KMS-11 (cell line): ENCODE measurements at regions not wholly inside any gene's neighbourhood (a gene's known extent, or its start where the extent isn't known, plus 50 kb on each side); places are given as distances from the start of the nearest gene placed in this dataset.

ENCODE experiments used
- H2AFZ ChIP-seq: fragments of 200-600 bp; sonication (generic); 2 replicates; pipeline ENCODE4 v1.6.1; 2016; ENCODE audit warnings: antibody characterized with exemption, mixed run types, low read depth
- H3K27ac ChIP-seq: fragments of 200-600 bp; sonication (generic); 2 replicates; pipeline ENCODE4 v1.6.1; 2016; ENCODE audit warnings: mild to moderate bottlenecking, mixed run types
- H3K27me3 ChIP-seq: fragments of 200-600 bp; sonication (generic); 2 replicates; pipeline ENCODE4 v1.6.1; 2017; ENCODE audit warnings: mild to moderate bottlenecking, low read depth, mixed run types, moderate library complexity; ENCODE audit not compliant: insufficient read depth
- H3K36me3 ChIP-seq: fragments of 200-600 bp; sonication (generic); 2 replicates; pipeline ENCODE4 v1.6.1; 2017; ENCODE audit warnings: mild to moderate bottlenecking, mixed run types; ENCODE audit not compliant: insufficient read depth
- H3K4me1 ChIP-seq: fragments of 200-600 bp; sonication (generic); 2 replicates; pipeline ENCODE4 v1.6.1; 2016; ENCODE audit warnings: mild to moderate bottlenecking, low read depth, mixed run types; ENCODE audit not compliant: poor library complexity, severe bottlenecking
- H3K4me2 ChIP-seq: fragments of 200-600 bp; sonication (generic); 2 replicates; pipeline ENCODE4 v1.7.0; 2016; ENCODE audit warnings: mild to moderate bottlenecking, mixed run types
- H3K4me3 ChIP-seq: fragments of 200-600 bp; sonication (generic); IDR thresholded peaks from 2 replicates; pipeline ENCODE4 v1.6.1; 2017; ENCODE audit warnings: low read depth, low read length, mixed read lengths; ENCODE audit not compliant: insufficient read depth
- H3K79me2 ChIP-seq: fragments of 200-600 bp; sonication (generic); 2 replicates; pipeline ENCODE4 v1.6.1; 2016; ENCODE audit warnings: low read depth, mixed run types; ENCODE audit not compliant: insufficient read depth
- H3K9ac ChIP-seq: fragments of 200-600 bp; sonication (generic); 2 replicates; pipeline ENCODE4 v1.6.1; 2016; ENCODE audit warnings: mild to moderate bottlenecking, mixed run types
- H4K20me1 ChIP-seq: fragments of 200-600 bp; sonication (generic); 2 replicates; pipeline ENCODE4 v1.6.1; 2016; ENCODE audit warnings: mild to moderate bottlenecking, mixed run types; ENCODE audit not compliant: insufficient read depth
- CTCF ChIP-seq: fragments of 200-600 bp; sonication (generic); conservative IDR thresholded peaks from 2 replicates; pipeline ENCODE4 v1.6.1; 2017; ENCODE audit warnings: low read depth, mild to moderate bottlenecking, antibody characterized with exemption, low read length, moderate library complexity, mixed read lengths

GRCh38 chr12:75699728-75700496 is 188.5 kb upstream of the KRR1 start:
- TF ChIP-seq CTCF: no peak
- Histone ChIP-seq H2AFZ (no peak overlapping the region), H3K4me3 (no peak overlapping the region), H4K20me1 (no peaks in the 10 kb centered on the region; the same call in 1 of the 2 replicates), H3K9ac (no peak overlapping the region), H3K4me1 (no peaks in the 10 kb centered on the region), H3K79me2 (no peaks in the 10 kb centered on the region), H3K36me3 (no peaks in the 10 kb centered on the region), H3K27ac (no peak overlapping the region), H3K27me3 (no peaks in the 10 kb centered on the region), H3K4me2 (no peak overlapping the region)

- Histone ChIP-seq H3K9ac (no peak overlapping the region), H3K27ac (no peak overlapping the region), H4K20me1 (no peaks in the 10 kb centered on the region; the same call in 1 of the 2 replicates), H3K4me3 (no peak overlapping the region), H3K4me1 (no peaks in the 10 kb centered on the region), H3K79me2 (no peaks in the 10 kb centered on the region), H3K4me2 (no peak overlapping the region), H3K36me3 (no peaks in the 10 kb centered on the region), H2AFZ (no peak overlapping the region), H3K27me3 (no peaks in the 10 kb centered on the region)
- no peak for TF ChIP-seq CTCF
Observed at GRCh38 chr12:75699251-75699650, 187.8 kb upstream of the KRR1 start.

DNA sequence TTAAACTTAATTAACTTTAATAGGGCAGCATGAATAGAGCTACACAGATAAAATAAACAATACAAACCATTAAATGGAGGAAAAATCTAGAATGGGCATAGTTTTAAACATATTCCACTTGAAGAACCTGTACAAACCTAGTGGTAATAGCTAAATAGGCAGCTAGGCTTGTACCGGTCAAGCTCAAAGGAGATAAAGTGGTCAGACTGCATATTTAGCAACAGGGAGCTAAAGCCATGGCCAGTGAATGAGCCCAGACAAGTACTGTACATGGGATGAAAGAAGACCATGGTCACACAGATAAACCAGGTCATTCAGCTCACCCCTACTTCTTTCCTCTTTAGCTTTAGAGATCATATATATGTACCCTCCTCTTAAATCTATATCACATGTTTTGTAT is 186.6 kb upstream of the KRR1 start:
- no peak for TF ChIP-seq CTCF
- Histone ChIP-seq H3K27ac (no peak overlapping the region), H3K36me3 (no peaks in the 10 kb centered on the region), H3K4me3 (no peak overlapping the region), H3K79me2 (no peaks in the 10 kb centered on the region), H3K27me3 (no peaks in the 10 kb centered on the region), H4K20me1 (no peaks in the 10 kb centered on the region; the same call in 1 of the 2 replicates), H3K4me2 (no peak overlapping the region), H3K9ac (no peak overlapping the region), H2AFZ (no peak overlapping the region), H3K4me1 (no peaks in the 10 kb centered on the region)

GRCh38 chr12:75695926-75696325 is 184.5 kb upstream of the KRR1 start:
- Histone ChIP-seq H3K27ac (no peak overlapping the region), H3K4me1 (no peaks in the 10 kb centered on the region), H3K4me3 (no peak overlapping the region), H3K27me3 (no peaks in the 10 kb centered on the region), H3K4me2 (no peak overlapping the region), H3K9ac (no peak overlapping the region), H4K20me1 (no peaks in the 10 kb centered on the region; the same call in 1 of the 2 replicates), H3K79me2 (no peaks in the 10 kb centered on the region), H3K36me3 (no peaks in the 10 kb centered on the region), H2AFZ (no peak overlapping the region)
- no peak for TF ChIP-seq CTCF
